T follicular helper cell (primary cell): ENCODE measurements at regions not wholly inside any gene's neighbourhood (a gene's known extent, or its start where the extent isn't known, plus 50 kb on each side); places are given as distances from the start of the nearest gene placed in this dataset.
"Not testable (repeated sequence)": the region's sequence is repeated elsewhere in the genome, so short reads cannot be mapped to it uniquely, and the experiment has no call there.

Experiments used
- DNase-seq: peaks from one replicate; pipeline ENCODE4 v3.0.0-alpha.2; 2020; ENCODE audit warnings: low read depth

- no peak for DNase-seq
Observed at GRCh38 chr6:112934433-112935327, 587.5 kb downstream of the RFPL4B start.

GRCh38 chr6:112935402-112936078 is 588.4 kb downstream of the RFPL4B start:
- DNase-seq: no peak

DNA sequence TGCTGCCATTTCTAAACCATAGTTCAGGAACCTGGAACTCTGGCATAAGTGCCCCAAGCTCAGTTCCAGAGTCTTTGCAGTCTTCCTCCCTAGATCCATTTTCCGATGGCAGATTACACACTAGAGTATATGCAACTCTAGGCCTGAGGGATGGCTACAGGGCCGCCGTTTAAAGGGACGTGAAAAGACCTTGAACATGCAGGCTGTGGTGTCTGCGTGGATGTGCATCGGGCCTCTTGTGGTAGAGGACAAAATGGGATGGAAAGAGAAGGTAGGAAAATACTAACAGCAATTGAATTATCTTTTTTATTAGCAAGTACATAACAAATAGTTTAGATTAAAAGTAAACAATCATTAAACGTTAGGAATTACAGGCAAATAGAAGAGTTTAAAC is 588.9 kb downstream of the RFPL4B start:
- no peak for DNase-seq

DNA sequence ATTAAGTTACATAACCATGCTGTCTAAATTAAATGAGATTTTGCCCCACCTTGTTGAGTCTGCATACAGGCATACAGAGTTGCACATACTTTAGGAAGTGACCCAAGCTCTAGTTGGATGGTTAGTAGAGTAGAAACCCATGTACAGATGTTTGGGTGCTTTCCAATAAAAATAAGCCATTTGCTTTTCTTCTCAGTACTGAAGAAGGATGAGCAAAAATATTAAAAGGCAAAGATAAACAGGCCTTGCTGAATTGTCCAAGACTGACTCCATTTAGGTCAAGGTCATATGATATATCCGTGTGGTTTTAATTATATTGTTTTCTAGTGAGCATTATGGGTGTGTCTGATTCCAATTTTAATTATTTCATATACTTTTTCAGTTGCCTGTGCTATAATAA is 589.4 kb downstream of the RFPL4B start:
- DNase-seq: no peak

GRCh38 chr6:112937690-112938089 is 590.6 kb downstream of the RFPL4B start:
- not testable (repeated sequence) for DNase-seq

DNA sequence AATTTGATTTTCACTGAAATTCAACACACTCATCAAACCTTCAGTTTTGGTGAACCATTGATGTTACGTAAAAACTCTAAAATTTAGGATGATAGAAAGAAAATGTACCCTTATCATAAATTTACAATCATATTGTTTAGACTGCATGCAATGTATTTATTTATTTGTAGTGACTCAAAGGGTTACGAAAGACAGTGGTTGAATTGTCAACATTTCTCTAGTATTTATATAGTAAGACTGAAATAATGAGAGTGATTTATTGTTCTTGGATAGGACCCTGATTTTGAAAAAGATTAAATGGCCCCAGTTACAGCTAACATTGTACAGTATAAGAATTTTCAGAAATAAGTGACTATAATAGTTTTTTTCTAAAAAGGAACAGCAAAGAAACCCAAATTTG is 591.5 kb downstream of the RFPL4B start:
- no peak for DNase-seq

DNA sequence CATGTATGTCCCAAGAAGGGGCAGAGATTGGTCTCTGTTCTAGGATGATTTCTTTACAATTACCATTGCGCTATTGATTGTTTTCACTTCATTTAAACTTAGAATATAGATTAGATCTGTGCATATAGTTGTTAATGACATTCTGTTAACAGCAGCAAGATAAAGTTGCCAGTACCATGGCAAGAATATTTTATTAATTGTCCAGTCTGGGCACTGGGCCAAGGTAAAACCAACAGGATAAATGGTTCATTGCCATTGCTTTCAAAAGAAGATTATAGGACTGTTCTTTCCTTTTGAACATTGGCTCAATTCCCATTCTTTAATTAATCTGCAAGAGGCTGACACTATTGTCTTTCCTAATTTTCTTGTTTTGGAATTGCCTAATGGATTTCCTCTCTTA is 592.4 kb downstream of the RFPL4B start:
- no peak for DNase-seq

DNA sequence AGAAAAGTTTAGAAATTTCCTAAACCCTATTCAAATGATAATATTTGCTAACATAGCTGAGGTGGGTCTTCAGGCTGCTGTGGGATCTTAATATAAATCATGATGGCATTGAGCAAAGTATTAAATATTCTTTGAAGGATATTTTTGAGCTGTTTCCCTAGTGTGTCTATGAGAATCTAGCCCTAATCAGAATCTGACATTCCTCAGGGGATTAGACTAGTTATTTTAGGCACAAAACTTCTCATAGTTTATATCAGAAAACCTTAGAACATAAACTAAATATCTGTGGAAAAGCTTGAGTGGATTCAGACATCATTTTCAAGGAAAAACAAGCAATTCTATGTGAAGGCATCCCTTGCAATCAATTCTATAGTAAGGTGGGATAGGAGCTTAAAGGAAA is 594.5 kb downstream of the RFPL4B start:
- DNase-seq: no peak

- DNase-seq: no peak
Observed at GRCh38 chr6:112946051-112946450, 598.9 kb downstream of the RFPL4B start.

DNA sequence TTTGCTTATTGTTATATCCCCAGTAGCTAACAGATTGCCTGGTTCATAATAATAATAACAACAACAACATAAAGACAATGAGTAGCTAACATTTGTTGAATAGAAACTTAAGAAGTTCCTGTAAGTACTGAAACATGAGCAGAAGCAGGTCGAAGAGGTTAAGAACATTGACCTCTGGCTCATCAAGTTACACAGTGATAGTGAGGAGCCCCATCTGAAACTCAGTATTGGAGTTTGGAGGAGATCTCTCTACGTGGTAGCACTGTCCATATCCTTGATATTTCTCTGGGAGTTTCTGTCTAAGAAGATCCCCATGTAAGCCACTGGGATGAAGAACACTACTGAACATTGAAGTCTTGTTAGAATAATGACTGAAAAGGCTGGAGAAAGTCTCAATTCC is 600.4 kb downstream of the RFPL4B start:
- no peak for DNase-seq

DNA sequence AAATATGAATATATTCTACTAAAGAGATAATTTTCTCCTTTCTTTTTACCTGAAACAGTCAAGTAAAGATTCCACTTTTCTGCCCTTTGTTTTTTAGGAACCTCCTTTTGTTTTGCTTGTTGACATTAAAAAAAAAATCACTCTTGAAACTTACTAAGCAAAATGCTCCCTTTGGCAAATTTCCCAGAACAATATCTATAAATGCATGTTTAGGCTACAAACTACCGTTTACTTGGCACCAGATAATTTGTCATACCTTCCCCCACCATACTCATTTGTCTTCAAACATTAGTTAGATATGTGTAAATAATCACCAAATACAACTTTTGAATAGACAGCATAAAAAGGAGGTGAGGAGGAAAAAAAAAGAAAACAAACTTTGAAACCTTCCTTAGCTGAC is 604.7 kb downstream of the RFPL4B start:
- no peak for DNase-seq

DNA sequence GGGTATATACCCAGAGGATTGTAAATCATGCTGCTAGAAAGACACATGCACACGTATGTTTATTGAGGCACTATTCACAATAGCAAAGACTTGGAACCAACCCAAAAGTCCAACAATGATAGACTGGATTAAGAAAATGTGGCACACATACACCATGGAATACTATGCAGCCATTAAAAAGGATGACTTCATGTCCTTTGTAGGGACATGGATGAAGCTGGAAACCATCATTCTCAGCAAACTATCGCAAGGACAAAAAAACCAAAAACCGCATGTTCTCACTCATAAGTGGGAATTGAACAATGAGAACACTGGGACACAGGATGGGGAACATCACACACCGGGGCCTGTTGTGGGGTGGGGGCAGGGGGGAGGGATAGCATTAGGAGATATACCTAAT is 608.6 kb downstream of the RFPL4B start:
- DNase-seq: not testable (repeated sequence)

GRCh38 chr6:112956696-112957535 is 609.8 kb downstream of the RFPL4B start:
- no peak for DNase-seq

DNA sequence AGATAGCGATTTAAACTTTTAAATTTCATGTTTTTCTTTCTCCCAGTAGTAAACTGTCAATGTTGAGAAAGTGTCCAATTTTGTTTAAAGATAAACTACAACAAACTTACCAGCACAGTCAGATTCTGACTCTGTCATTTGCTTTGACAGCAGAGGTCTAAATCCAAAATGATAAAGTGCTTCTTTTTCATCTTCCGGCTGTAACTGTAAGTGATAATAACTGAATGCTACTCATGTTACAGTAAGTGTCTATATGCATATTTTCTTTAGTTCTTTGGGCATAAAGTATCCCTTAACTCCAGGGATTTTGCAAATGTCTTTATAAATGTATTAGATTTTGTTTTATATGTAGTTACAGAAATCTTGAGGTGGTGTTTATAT is 610.4 kb downstream of the RFPL4B start:
- no peak for DNase-seq

- DNase-seq: not testable (repeated sequence)
Observed at GRCh38 chr6:112960130-112960529, 613.0 kb downstream of the RFPL4B start.

GRCh38 chr6:112967974-112968373 is 620.8 kb downstream of the RFPL4B start:
- DNase-seq: no peak

DNA sequence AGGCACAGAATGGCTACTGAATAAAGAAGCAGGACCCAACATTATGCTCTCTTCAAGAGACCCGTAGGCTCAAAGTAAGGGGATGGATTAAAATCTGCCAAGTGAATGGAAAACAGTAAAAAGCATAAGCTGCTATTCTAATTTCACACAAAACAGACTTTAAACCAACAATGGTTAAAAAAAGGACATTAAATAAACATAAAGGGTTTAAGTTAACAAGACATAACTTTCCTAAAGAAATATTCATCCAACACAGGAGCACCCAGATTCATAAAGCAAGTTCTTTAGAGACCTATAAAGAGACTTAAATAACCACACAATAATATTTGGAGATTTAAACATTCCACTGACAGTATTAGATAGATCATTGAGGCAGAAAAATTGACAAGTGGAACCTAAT is 624.5 kb downstream of the RFPL4B start:
- DNase-seq: no peak

- not testable (repeated sequence) for DNase-seq
Observed at GRCh38 chr6:112974931-112975330, 627.8 kb downstream of the RFPL4B start.

- not testable (repeated sequence) for DNase-seq
Observed at GRCh38 chr6:112976579-112976978, 629.4 kb downstream of the RFPL4B start.

GRCh38 chr6:112979830-112980229 is 632.7 kb downstream of the RFPL4B start:
- no peak for DNase-seq

GRCh38 chr6:112980676-112981075 is 633.5 kb downstream of the RFPL4B start:
- no peak for DNase-seq

- DNase-seq: no peak
Observed at GRCh38 chr6:112983713-112984261, 636.7 kb downstream of the RFPL4B start.
